ENCODE measurements at regions not wholly inside any gene's neighbourhood (a gene's known extent, or its start where the extent isn't known, plus 50 kb on each side); places are given as distances from the start of the nearest gene placed in this dataset.

DNA sequence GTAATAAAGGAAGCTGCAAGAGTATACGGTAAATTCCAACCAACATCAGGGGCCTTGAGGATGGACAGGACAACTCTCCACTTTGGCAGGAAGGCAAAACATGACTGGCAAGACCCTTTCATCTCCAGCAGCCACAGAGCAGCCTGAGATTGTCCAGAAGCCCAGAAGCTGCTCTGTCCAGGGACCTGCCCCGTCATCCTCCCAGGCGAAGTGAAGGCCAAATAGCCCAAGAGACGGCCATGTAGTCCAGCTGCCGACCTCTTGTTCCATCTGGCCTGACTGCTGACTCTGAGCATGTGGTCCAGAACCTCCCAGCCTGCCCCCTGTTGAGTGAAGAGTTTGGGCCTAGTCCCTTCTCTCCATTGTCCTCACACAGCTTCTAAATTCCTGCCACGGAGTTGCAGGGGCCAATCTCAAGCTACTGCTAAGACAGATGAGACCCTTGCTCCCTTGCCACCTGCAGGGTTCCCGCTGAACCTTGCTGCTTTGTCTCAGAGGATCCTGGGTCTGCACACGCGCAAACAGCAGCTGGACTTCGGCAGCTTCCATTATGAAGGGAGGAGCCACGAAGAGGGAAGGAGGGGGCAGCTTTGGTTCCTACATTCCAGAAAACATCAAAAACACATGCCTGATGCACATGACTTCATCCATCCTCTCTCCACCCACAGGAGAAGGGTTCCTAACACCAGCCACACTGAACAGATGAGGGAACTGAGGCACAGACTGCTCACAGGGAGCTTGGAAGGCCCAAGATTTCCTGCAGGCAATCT is 196.9 kb downstream of the KATNAL1 start:
- WGBS, 2 donors (ENCODE audit: extremely low coverage in 2 of 2, insufficient read length in 2 of 2, insufficient replicate concordance in 1 of 2) = no CpG with 5 or more reads among the region's 11 CpGs
- Histone ChIP-seq H3K4me3 (ENCODE audit: low read length in 2 of 2) (no peak overlapping the region), H3K4me1 (ENCODE audit: control insufficient read depth in 2 of 2, insufficient read depth in 1 of 2, low read depth in 1 of 2, low read length in 2 of 2) (peaks cover 11 to 20% of the 10 kb centered on the region in 2 donors), H3K23ac (ENCODE audit: low read depth, low read length, poor library complexity) (no peak overlapping the region), H3K4me2 (ENCODE audit: insufficient read depth, low read length, poor library complexity, severe bottlenecking) (no peak overlapping the region), H4K8ac (ENCODE audit: low read depth, low read length) (no peak overlapping the region), H4K91ac (ENCODE audit: low read depth, low read length, poor library complexity) (no peak overlapping the region), H3K27me3 (ENCODE audit: control insufficient read depth in 3 of 3, insufficient read depth in 3 of 3, low read depth in 1 of 3, low read length in 3 of 3) (peaks cover 0 to 8% (median 0%) of the 10 kb centered on the region in 3 experiments), H2BK120ac (ENCODE audit: low read depth, low read length) (no peak overlapping the region), H2AK5ac (ENCODE audit: low read depth, low read length) (peak overlapping the region; percentile 4), H2BK12ac (ENCODE audit: low read length) (no peak overlapping the region), H2BK5ac (ENCODE audit: low read length) (no peak overlapping the region), H3K36me3 (replicated peaks in 1 of 2; ENCODE audit: control insufficient read depth in 2 of 2, insufficient read depth in 2 of 2, low read length in 2 of 2) (no peaks in the 10 kb centered on the region), H3K18ac (ENCODE audit: low read length) (peak overlapping the region; percentile 23), H2BK15ac (ENCODE audit: low read length) (no peak overlapping the region), H3K14ac (ENCODE audit: low read length) (no peak overlapping the region), H3K27ac (replicated peaks; ENCODE audit: low read length) (no peak overlapping the region), H3K9me3 (replicated peaks in 1 of 2; ENCODE audit: control insufficient read depth in 2 of 2, insufficient read depth in 1 of 2, low read depth in 1 of 2, low read length in 2 of 2) (no peaks in the 10 kb centered on the region), H2AFZ (ENCODE audit: low read length) (peak overlapping the region; percentile 39), H3K79me1 (ENCODE audit: low read depth, low read length) (no peaks in the 10 kb centered on the region), H3K4ac (ENCODE audit: low read length) (no peak overlapping the region), H3K9ac (ENCODE audit: low read depth, low read length, poor library complexity) (no peak overlapping the region)
- DNase-seq (ENCODE audit: low spot score) = no peak

DNA sequence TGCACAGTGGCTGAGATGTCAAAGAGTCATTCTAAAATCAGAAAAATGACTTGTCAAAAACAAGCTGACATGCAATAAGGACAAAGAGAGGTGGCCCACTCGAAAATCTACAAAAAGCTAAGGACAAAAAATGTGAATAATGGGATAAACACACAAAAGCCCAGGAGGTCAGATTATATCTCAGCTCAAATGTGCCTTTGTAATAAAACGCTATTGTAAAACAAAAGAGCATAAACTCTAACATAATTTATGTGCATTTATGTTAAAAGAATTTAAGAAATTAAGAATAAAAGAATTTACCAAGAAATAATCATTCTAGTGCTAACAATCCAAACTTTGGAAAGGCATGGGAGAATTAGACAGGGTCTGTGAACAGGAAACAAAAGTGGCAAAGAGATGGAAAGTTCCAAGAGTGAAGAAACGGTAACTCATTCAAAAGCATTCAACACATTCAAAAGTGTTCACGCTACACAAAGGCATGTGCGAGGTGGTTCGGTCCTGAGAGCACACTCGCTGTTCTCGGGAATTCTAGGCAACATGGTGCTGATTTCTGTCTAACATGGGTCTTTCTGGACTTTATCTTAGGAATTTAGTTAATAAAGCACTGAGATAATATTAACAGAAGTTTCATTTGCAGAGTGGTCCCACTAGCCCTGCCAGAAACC is 197.7 kb downstream of the KATNAL1 start:
- no peak overlapping the region for H3K4me2 ChIP-seq (ENCODE audit: insufficient read depth, low read length, poor library complexity, severe bottlenecking)
- H3K14ac ChIP-seq (ENCODE audit: low read length) = no peak overlapping the region
- no peak overlapping the region for H2BK5ac ChIP-seq (ENCODE audit: low read length)
- H4K8ac ChIP-seq (ENCODE audit: low read depth, low read length) = no peak overlapping the region
- H2BK15ac ChIP-seq (ENCODE audit: low read length) = no peak overlapping the region
- peak overlapping the region; percentile 39 for H2AFZ ChIP-seq (ENCODE audit: low read length)
- peaks cover 0 to 8% (median 0%) of the 10 kb centered on the region in 3 experiments for H3K27me3 ChIP-seq (ENCODE audit: control insufficient read depth in 3 of 3, insufficient read depth in 3 of 3, low read depth in 1 of 3, low read length in 3 of 3)
- H3K36me3 ChIP-seq (replicated peaks in 1 of 2; ENCODE audit: control insufficient read depth in 2 of 2, insufficient read depth in 2 of 2, low read length in 2 of 2) = no peaks in the 10 kb centered on the region
- no peaks in the 10 kb centered on the region for H3K9me3 ChIP-seq (replicated peaks in 1 of 2; ENCODE audit: control insufficient read depth in 2 of 2, insufficient read depth in 1 of 2, low read depth in 1 of 2, low read length in 2 of 2)
- no peaks in the 10 kb centered on the region for H3K79me1 ChIP-seq (ENCODE audit: low read depth, low read length)
- no peak overlapping the region for H3K4ac ChIP-seq (ENCODE audit: low read length)
- H3K4me3 ChIP-seq (ENCODE audit: low read length in 2 of 2) = no peak overlapping the region
- H2BK12ac ChIP-seq (ENCODE audit: low read length) = no peak overlapping the region
- peaks cover 11 to 20% of the 10 kb centered on the region in 2 donors for H3K4me1 ChIP-seq (ENCODE audit: control insufficient read depth in 2 of 2, insufficient read depth in 1 of 2, low read depth in 1 of 2, low read length in 2 of 2)
- H2AK5ac ChIP-seq (ENCODE audit: low read depth, low read length) = no peak overlapping the region
- H3K23ac ChIP-seq (ENCODE audit: low read depth, low read length, poor library complexity) = no peak overlapping the region
- H4K91ac ChIP-seq (ENCODE audit: low read depth, low read length, poor library complexity) = no peak overlapping the region
- no peak overlapping the region for H3K18ac ChIP-seq (ENCODE audit: low read length)
- H3K27ac ChIP-seq (replicated peaks; ENCODE audit: low read length) = no peak overlapping the region
- no peak overlapping the region for H2BK120ac ChIP-seq (ENCODE audit: low read depth, low read length)
- no CpG with 5 or more reads among the region's 8 CpGs for WGBS, 2 donors (ENCODE audit: extremely low coverage in 2 of 2, insufficient read length in 2 of 2, insufficient replicate concordance in 1 of 2)
- DNase-seq (ENCODE audit: low spot score) = no peak
- H3K9ac ChIP-seq (ENCODE audit: low read depth, low read length, poor library complexity) = no peak overlapping the region

DNA sequence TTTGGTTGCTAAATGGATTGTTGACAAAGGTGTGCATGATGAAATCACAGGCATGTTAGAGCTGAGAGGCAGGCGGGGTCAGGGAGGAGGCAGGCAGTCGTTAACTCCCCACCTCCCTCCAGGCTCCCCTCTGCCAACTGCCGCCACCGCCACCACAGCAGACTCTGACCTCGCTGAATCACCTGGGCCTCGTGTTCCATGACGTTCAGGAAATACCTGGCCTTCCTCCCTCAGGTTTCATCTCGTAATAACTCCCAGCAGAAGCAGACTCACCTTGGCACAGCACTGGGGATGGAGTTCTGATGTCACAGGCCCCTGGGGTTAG is 198.5 kb downstream of the KATNAL1 start:
- H3K27ac ChIP-seq (replicated peaks; ENCODE audit: low read length) = no peak overlapping the region
- no peaks in the 10 kb centered on the region for H3K36me3 ChIP-seq (replicated peaks in 1 of 2; ENCODE audit: control insufficient read depth in 2 of 2, insufficient read depth in 2 of 2, low read length in 2 of 2)
- H2BK120ac ChIP-seq (ENCODE audit: low read depth, low read length) = no peak overlapping the region
- H2BK12ac ChIP-seq (ENCODE audit: low read length) = no peak overlapping the region
- H3K79me1 ChIP-seq (ENCODE audit: low read depth, low read length) = no peaks in the 10 kb centered on the region
- H3K9me3 ChIP-seq (replicated peaks in 1 of 2; ENCODE audit: control insufficient read depth in 2 of 2, insufficient read depth in 1 of 2, low read depth in 1 of 2, low read length in 2 of 2) = no peaks in the 10 kb centered on the region
- H3K23ac ChIP-seq (ENCODE audit: low read depth, low read length, poor library complexity) = no peak overlapping the region
- peaks cover 7 to 16% of the 10 kb centered on the region in 2 donors for H3K4me1 ChIP-seq (ENCODE audit: control insufficient read depth in 2 of 2, insufficient read depth in 1 of 2, low read depth in 1 of 2, low read length in 2 of 2)
- no peak overlapping the region for H3K14ac ChIP-seq (ENCODE audit: low read length)
- H3K4me2 ChIP-seq (ENCODE audit: insufficient read depth, low read length, poor library complexity, severe bottlenecking) = no peak overlapping the region
- H3K9ac ChIP-seq (ENCODE audit: low read depth, low read length, poor library complexity) = no peak overlapping the region
- H2AK5ac ChIP-seq (ENCODE audit: low read depth, low read length) = no peak overlapping the region
- no peak for DNase-seq (ENCODE audit: low spot score)
- H3K4me3 ChIP-seq (ENCODE audit: low read length in 2 of 2) = no peak overlapping the region
- H2BK5ac ChIP-seq (ENCODE audit: low read length) = peak overlapping the region; percentile 4
- H3K18ac ChIP-seq (ENCODE audit: low read length) = no peak overlapping the region
- peaks cover 0 to 8% (median 0%) of the 10 kb centered on the region in 3 experiments for H3K27me3 ChIP-seq (ENCODE audit: control insufficient read depth in 3 of 3, insufficient read depth in 3 of 3, low read depth in 1 of 3, low read length in 3 of 3)
- no peak overlapping the region for H4K8ac ChIP-seq (ENCODE audit: low read depth, low read length)
- no CpG with 5 or more reads among the region's 8 CpGs for WGBS, 2 donors (ENCODE audit: extremely low coverage in 2 of 2, insufficient read length in 2 of 2, insufficient replicate concordance in 1 of 2)
- H2BK15ac ChIP-seq (ENCODE audit: low read length) = no peak overlapping the region
- no peak overlapping the region for H3K4ac ChIP-seq (ENCODE audit: low read length)
- H2AFZ ChIP-seq (ENCODE audit: low read length) = no peak overlapping the region
- H4K91ac ChIP-seq (ENCODE audit: low read depth, low read length, poor library complexity) = no peak overlapping the region

DNA sequence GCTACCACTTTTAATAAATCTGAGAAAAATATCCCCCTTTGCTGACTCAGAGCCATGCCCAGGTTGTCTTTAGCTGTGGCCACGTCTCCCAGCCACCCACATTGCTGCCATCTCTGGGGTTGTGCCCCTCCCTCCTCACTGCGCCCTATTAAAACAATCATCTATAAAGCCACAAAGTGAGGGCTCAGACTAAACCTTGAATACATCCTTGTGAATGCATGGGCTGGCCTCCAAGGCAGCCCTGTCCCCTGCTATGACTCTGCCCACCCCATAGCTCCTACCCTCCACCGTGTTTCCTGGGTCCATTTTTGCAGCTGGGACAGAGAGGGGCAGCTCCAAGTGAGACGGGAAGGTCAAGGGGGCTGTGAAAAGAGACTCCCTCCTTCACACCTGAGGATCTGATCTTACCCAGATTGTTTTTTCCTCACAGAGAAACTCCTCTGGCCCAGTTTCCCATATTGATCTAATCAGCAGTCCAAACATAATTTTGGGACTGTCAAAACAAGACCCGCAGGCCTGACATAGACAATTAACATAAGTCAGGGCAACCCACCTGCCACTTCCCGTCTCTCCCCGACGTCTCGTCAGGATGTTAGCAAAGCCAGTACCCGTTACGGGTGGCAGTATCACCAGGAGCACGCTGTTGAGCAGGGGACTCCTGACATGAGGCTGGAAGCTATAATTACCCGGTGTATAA is 199.0 kb downstream of the KATNAL1 start:
- Histone ChIP-seq H3K4me1 (ENCODE audit: control insufficient read depth in 2 of 2, insufficient read depth in 1 of 2, low read depth in 1 of 2, low read length in 2 of 2) (peaks cover 3 to 13% of the 10 kb centered on the region in 2 donors), H2BK5ac (ENCODE audit: low read length) (peak overlapping the region; percentile 4), H3K27ac (replicated peaks; ENCODE audit: low read length) (no peak overlapping the region), H2BK12ac (ENCODE audit: low read length) (no peak overlapping the region), H2BK120ac (ENCODE audit: low read depth, low read length) (no peak overlapping the region), H3K27me3 (ENCODE audit: control insufficient read depth in 3 of 3, insufficient read depth in 3 of 3, low read depth in 1 of 3, low read length in 3 of 3) (peaks cover 0 to 8% (median 0%) of the 10 kb centered on the region in 3 experiments), H3K14ac (ENCODE audit: low read length) (no peak overlapping the region), H3K4me3 (ENCODE audit: low read length in 2 of 2) (no peak overlapping the region), H2AFZ (ENCODE audit: low read length) (no peak overlapping the region), H3K79me1 (ENCODE audit: low read depth, low read length) (no peaks in the 10 kb centered on the region), H3K9ac (ENCODE audit: low read depth, low read length, poor library complexity) (no peak overlapping the region), H3K18ac (ENCODE audit: low read length) (no peak overlapping the region), H3K4me2 (ENCODE audit: insufficient read depth, low read length, poor library complexity, severe bottlenecking) (no peak overlapping the region), H3K36me3 (replicated peaks in 1 of 2; ENCODE audit: control insufficient read depth in 2 of 2, insufficient read depth in 2 of 2, low read length in 2 of 2) (no peaks in the 10 kb centered on the region), H2AK5ac (ENCODE audit: low read depth, low read length) (no peak overlapping the region), H4K8ac (ENCODE audit: low read depth, low read length) (no peak overlapping the region), H3K23ac (ENCODE audit: low read depth, low read length, poor library complexity) (no peak overlapping the region), H3K9me3 (replicated peaks in 1 of 2; ENCODE audit: control insufficient read depth in 2 of 2, insufficient read depth in 1 of 2, low read depth in 1 of 2, low read length in 2 of 2) (no peaks in the 10 kb centered on the region), H3K4ac (ENCODE audit: low read length) (no peak overlapping the region), H2BK15ac (ENCODE audit: low read length) (no peak overlapping the region), H4K91ac (ENCODE audit: low read depth, low read length, poor library complexity) (no peak overlapping the region)
- DNase-seq (ENCODE audit: low spot score) = no peak
- no CpG with 5 or more reads among the region's 13 CpGs for whole genome bisulfite sequencing, 2 donors (ENCODE audit: extremely low coverage in 2 of 2, insufficient read length in 2 of 2, insufficient replicate concordance in 1 of 2)
